HG02642 (cell line): ENCODE measurements at regions not wholly inside any gene's neighbourhood (a gene's known extent, or its start where the extent isn't known, plus 50 kb on each side); places are given as distances from the start of the nearest gene placed in this dataset.

Experiments
- ATAC-seq: cut with Tn5 transposase; IDR thresholded peaks from one replicate; pipeline ENCODE4 v1.9.1; 2021; ENCODE audit warnings: mild to moderate bottlenecking; ENCODE audit not compliant: unreplicated experiment, poor library complexity

- no peak for ATAC-seq
These were observed 238.6 kb upstream of the ANKRD55 start for GRCh38 chr5:56471707-56472106.

GRCh38 chr5:56470007-56470406 lies 236.9 kb upstream of the ANKRD55 start:
- no peak for ATAC-seq

GRCh38 chr5:56468277-56468676 lies 235.1 kb upstream of the ANKRD55 start:
- no peak for ATAC-seq

GRCh38 chr5:56467176-56467717 lies 234.1 kb upstream of the ANKRD55 start:
- no peak for ATAC-seq

GRCh38 chr5:56466136-56466816 lies 233.1 kb upstream of the ANKRD55 start:
- ATAC-seq = no peak

- ATAC-seq = no peak
These were observed 232.6 kb upstream of the ANKRD55 start for GRCh38 chr5:56465769-56466135.

GRCh38 chr5:56464935-56465768 lies 232.0 kb upstream of the ANKRD55 start:
- ATAC-seq = no peak

- no peak for ATAC-seq
These were observed 230.9 kb upstream of the ANKRD55 start for GRCh38 chr5:56463944-56464571.

- ATAC-seq = no peak
These were observed 228.5 kb upstream of the ANKRD55 start for GRCh38 chr5:56461584-56461983.

GRCh38 chr5:56460681-56461191 lies 227.6 kb upstream of the ANKRD55 start:
- no peak for ATAC-seq

GRCh38 chr5:56460195-56460546 lies 227.0 kb upstream of the ANKRD55 start:
- ATAC-seq = no peak

- ATAC-seq = no peak
These were observed 226.5 kb upstream of the ANKRD55 start for GRCh38 chr5:56459394-56460194.

- no peak for ATAC-seq
These were observed 225.0 kb upstream of the ANKRD55 start for GRCh38 chr5:56457887-56458812.

- no peak for ATAC-seq
These were observed 222.9 kb upstream of the ANKRD55 start for GRCh38 chr5:56456002-56456401.

GRCh38 chr5:56455417-56455816 lies 222.3 kb upstream of the ANKRD55 start:
- ATAC-seq = no peak

GRCh38 chr5:56454219-56454862 lies 221.2 kb upstream of the ANKRD55 start:
- no peak for ATAC-seq

GRCh38 chr5:56451742-56452141 lies 218.6 kb upstream of the ANKRD55 start:
- ATAC-seq = no peak

GRCh38 chr5:56450766-56451165 lies 217.6 kb upstream of the ANKRD55 start:
- ATAC-seq = no peak
